BJ (cell line): ENCODE measurements at regions not wholly inside any gene's neighbourhood (a gene's known extent, or its start where the extent isn't known, plus 50 kb on each side); places are given as distances from the start of the nearest gene placed in this dataset.

ENCODE experiments used
- CTCF ChIA-PET: fragments of 350-600 bp; formaldehyde crosslinking; extraction: SDS; loops from one replicate; lab custom pipeline; 2021; ENCODE audit warnings: antibody characterized with exemption, inconsistent platforms; lab: Yijun Ruan, JAX
- POLR2A ChIA-PET: fragments of 300-600 bp; sonication (Branson Sonifier 250); formaldehyde crosslinking; extraction: SDS; loops from one replicate; lab custom pipeline; 2021; ENCODE audit warnings: antibody characterized with exemption; lab: Charles Lee
- DNase-seq: peaks from one replicate; pipeline ENCODE4 v3.0.0-alpha.2; 2011; ENCODE audit warnings: low read depth
- H3K27me3 ChIP-seq: 2 replicates; pipeline ENCODE4 v1.6.0; 2011; ENCODE audit warnings: low read length; ENCODE audit not compliant: control insufficient read depth, insufficient read depth
- H3K36me3 ChIP-seq: 2 replicates; pipeline ENCODE4 v1.5.1; 2011; ENCODE audit warnings: low read length; ENCODE audit not compliant: control insufficient read depth, insufficient read depth
- H3K4me3 ChIP-seq: 2 replicates; pipeline ENCODE4 v1.5.1; 2011; ENCODE audit warnings: low read depth, mild to moderate bottlenecking, control low read depth, low read length
- TF ChIP-seq, protein P1 (sequence below): IDR thresholded peaks from 2 replicates; pipeline ENCODE4 v1.5.1; 2011; ENCODE audit warnings: low read depth, mild to moderate bottlenecking, control low read depth, inconsistent platforms, low read length, moderate library complexity; ENCODE audit not compliant: insufficient read depth

DNA sequence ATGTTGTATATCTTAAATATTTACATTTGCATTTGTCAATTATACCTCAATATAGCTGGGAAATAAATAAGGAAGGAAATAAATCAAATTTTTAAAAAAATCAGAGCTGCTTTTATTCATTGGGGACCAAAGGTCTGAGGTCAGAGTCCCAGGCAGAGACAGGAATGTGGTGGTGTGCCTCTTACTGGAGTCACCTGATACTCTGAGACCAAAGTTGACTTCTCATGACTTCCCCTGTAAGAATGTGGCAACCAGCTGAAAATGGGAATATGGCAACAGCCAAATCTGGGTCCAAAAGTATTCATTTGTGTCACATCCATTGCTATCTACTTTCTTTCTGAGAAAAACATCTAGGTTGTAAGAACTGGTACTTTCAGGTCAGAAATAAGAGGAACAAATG is 496.6 kb upstream of the TMPO start:
- Histone ChIP-seq H3K27me3 (no peaks in the 10 kb centered on the region), H3K4me3 (no peak overlapping the region), H3K36me3 (no peaks in the 10 kb centered on the region)
- TF ChIP-seq, protein P1, sequence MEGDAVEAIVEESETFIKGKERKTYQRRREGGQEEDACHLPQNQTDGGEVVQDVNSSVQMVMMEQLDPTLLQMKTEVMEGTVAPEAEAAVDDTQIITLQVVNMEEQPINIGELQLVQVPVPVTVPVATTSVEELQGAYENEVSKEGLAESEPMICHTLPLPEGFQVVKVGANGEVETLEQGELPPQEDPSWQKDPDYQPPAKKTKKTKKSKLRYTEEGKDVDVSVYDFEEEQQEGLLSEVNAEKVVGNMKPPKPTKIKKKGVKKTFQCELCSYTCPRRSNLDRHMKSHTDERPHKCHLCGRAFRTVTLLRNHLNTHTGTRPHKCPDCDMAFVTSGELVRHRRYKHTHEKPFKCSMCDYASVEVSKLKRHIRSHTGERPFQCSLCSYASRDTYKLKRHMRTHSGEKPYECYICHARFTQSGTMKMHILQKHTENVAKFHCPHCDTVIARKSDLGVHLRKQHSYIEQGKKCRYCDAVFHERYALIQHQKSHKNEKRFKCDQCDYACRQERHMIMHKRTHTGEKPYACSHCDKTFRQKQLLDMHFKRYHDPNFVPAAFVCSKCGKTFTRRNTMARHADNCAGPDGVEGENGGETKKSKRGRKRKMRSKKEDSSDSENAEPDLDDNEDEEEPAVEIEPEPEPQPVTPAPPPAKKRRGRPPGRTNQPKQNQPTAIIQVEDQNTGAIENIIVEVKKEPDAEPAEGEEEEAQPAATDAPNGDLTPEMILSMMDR: no peak
- DNase-seq: no peak
- POLR2A ChIA-PET: no interaction called here
- CTCF ChIA-PET: no interaction called here

DNA sequence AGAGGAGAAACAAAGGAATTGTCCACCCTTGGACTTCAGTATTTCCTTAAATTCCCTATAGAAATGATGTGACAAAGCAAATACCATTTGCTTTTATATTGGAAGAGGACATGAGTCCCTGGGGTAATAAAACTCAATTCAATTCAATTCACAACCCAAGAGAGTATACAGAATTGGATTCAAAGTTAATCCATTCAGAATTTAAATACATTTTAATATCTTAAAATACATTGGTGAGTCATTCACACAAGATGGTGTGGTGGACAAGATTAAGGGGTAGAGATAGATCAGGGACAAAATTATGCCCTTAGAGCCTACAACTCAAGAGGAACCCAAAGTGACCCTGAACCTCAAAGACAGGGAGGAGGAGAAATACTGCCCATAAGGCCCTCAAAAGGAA is 495.0 kb upstream of the TMPO start:
- H3K27me3 ChIP-seq: no peaks in the 10 kb centered on the region
- ChIA-PET POLR2A (no interaction called here), CTCF (no interaction called here)
- no peaks in the 10 kb centered on the region for H3K36me3 ChIP-seq
- TF ChIP-seq, protein P1: no peak
- H3K4me3 ChIP-seq: no peak overlapping the region
- DNase-seq: no peak

DNA sequence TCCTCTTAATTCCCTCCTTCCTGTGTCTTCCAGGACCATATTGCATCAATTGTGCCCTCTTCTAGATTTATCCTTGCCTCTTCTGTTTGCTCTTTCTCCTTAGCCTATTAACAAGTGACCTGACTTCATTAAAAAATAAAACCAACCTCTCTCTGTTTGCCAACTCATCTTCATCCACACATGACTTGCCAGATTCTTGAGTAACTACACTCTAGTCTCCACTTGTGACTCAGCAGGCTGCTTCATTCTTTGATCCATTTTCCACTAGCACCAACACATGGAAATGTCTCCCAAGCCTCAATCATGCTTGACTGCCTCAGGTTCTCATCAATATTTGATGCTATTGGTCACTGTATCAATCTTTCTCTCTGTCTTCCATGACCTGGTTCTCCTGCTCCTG is 492.4 kb upstream of the TMPO start:
- DNase-seq: no peak
- no peaks in the 10 kb centered on the region for H3K27me3 ChIP-seq
- TF ChIP-seq, protein P1: no peak
- CTCF ChIA-PET: no interaction called here
- POLR2A ChIA-PET: no interaction called here
- H3K4me3 ChIP-seq: no peak overlapping the region
- no peaks in the 10 kb centered on the region for H3K36me3 ChIP-seq

DNA sequence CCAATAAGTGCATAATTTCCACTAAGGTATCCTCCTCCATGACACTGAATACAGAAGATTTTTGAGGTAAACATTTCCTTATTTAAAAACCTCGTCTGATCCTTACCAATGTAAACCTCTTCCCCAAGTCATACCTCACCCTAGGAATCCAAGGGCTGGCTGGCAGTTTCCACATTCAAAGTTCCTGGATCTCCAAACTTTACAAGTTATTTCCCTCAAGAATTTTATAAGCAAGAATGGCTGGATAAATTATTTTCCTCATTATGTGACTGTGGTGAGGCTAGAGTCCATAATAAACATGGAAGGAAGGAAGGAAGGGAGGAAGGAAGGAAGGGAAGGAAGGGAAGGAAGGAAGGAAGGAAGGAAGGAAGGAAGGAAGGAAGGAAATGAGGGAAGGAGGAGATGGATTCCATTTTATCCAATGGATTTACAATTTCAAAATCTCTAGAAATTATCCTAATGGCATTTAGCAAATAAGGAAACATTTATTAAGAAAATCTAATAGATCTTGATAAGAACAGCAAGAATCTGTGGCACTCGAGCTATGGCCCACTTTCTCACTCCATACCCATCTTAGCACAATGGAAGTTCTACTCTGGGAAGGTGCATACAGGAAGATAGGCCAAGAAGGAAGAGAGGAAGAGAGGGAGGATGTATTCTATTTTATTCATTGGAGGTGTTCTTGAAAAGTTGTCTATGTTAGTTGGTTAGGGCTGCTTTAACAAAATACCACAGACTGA is 477.8 kb upstream of the TMPO start:
- H3K4me3 ChIP-seq: no peak overlapping the region
- ChIA-PET POLR2A (no interaction called here), CTCF (interaction anchor here (0.7 kb wide), 1 partner anchor 20 kb away, joined by 4 read pairs; no protein-coding TSS in a partner anchor)
- TF ChIP-seq, protein P1: no peak
- DNase-seq: no peak
- no peaks in the 10 kb centered on the region for H3K27me3 ChIP-seq
- H3K36me3 ChIP-seq: no peaks in the 10 kb centered on the region

DNA sequence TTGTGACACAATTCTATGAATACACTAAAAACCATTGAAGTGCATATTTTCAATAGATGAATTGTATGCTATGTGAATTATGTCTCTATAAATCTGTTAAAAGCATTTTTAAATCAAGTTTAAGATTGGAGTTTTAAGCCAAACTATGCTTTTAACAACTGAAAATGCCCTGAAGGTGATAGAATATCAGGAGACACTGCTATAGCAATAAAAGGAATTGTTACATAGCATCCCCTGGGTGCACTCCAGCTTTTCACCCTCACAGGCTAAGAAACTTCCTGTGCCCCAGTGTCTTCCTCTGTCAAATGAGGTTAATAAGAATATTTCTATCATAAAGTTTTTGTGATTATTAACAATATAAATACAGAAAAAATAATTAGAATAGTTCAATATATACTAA is 472.7 kb upstream of the TMPO start:
- ChIA-PET POLR2A (no interaction called here), CTCF (no interaction called here)
- no peaks in the 10 kb centered on the region for H3K27me3 ChIP-seq
- no peak overlapping the region for H3K4me3 ChIP-seq
- TF ChIP-seq, protein P1: no peak
- no peaks in the 10 kb centered on the region for H3K36me3 ChIP-seq
- no peak for DNase-seq
